Hippocampal formation (tissue), 2 donors: ENCODE measurements at regions not wholly inside any gene's neighbourhood (a gene's known extent, or its start where the extent isn't known, plus 50 kb on each side); places are given as distances from the start of the nearest gene placed in this dataset.

Experiments
- DNase-seq, 2 donors: peaks; one replicate each; lab custom pipeline; 2025; lab: John Stamatoyannopoulos, UW

GRCh38 chr1:36687312-36687711 is 204.6 kb upstream of the CSF3R start:
- DNase-seq = no peak

GRCh38 chr1:36675931-36676562 is 193.3 kb upstream of the CSF3R start:
- no peak for DNase-seq

GRCh38 chr1:36675106-36675505 is 192.4 kb upstream of the CSF3R start:
- no peak for DNase-seq

- no peak for DNase-seq
Measured at GRCh38 chr1:36673202-36673601, 190.5 kb upstream of the CSF3R start.

- no peak for DNase-seq
Measured at GRCh38 chr1:36669262-36669661, 186.5 kb upstream of the CSF3R start.

GRCh38 chr1:36667836-36668235 is 185.1 kb upstream of the CSF3R start:
- no peak for DNase-seq

- DNase-seq = no peak
Measured at GRCh38 chr1:36667256-36667655, 184.5 kb upstream of the CSF3R start.

- DNase-seq = no peak
Measured at GRCh38 chr1:36665478-36666080, 182.9 kb upstream of the CSF3R start.

GRCh38 chr1:36664571-36665287 is 182.0 kb upstream of the CSF3R start:
- no peak for DNase-seq

- DNase-seq = no peak
Measured at GRCh38 chr1:36663772-36664430, 181.2 kb upstream of the CSF3R start.

GRCh38 chr1:36658838-36659237 is 176.1 kb upstream of the CSF3R start:
- no peak for DNase-seq

GRCh38 chr1:36657826-36658225 is 175.1 kb upstream of the CSF3R start:
- DNase-seq = peak in 1 of 2 donors; percentile 3

- no peak for DNase-seq
Measured at GRCh38 chr1:36656838-36657237, 174.1 kb upstream of the CSF3R start.

- no peak for DNase-seq
Measured at GRCh38 chr1:36656271-36656670, 173.6 kb upstream of the CSF3R start.

- no peak for DNase-seq
Measured at GRCh38 chr1:36654586-36654985, 171.9 kb upstream of the CSF3R start.

GRCh38 chr1:36653850-36654249 is 171.1 kb upstream of the CSF3R start:
- peak; percentile 82 to 90 for DNase-seq

GRCh38 chr1:36652586-36652985 is 169.9 kb upstream of the CSF3R start:
- no peak for DNase-seq

GRCh38 chr1:36652011-36652410 is 169.3 kb upstream of the CSF3R start:
- DNase-seq = no peak

GRCh38 chr1:36651176-36651910 is 168.6 kb upstream of the CSF3R start:
- no peak for DNase-seq

- peak; percentile 7 to 53 for DNase-seq
Measured at GRCh38 chr1:36650200-36651065, 167.7 kb upstream of the CSF3R start.

GRCh38 chr1:36645867-36646266 is 163.2 kb upstream of the CSF3R start:
- no peak for DNase-seq
